GM19455 (cell line): ENCODE measurements at regions not wholly inside any gene's neighbourhood (a gene's known extent, or its start where the extent isn't known, plus 50 kb on each side); places are given as distances from the start of the nearest gene placed in this dataset.
"Not testable (repeated sequence)": the region's sequence is repeated elsewhere in the genome, so short reads cannot be mapped to it uniquely, and the experiment has no call there.

ENCODE experiments used
- ATAC-seq: cut with Tn5 transposase; IDR thresholded peaks from one replicate; pipeline ENCODE4 v1.9.1; 2021; ENCODE audit not compliant: unreplicated experiment

- no peak for ATAC-seq
Measured at GRCh38 chr5:126007841-126008240, 415.4 kb upstream of the GRAMD2B start.

- no peak for ATAC-seq
Measured at GRCh38 chr5:126009566-126009965, 413.6 kb upstream of the GRAMD2B start.

- ATAC-seq, result not testable (repeated sequence)
Measured at GRCh38 chr5:126011526-126011925, 411.7 kb upstream of the GRAMD2B start.

- ATAC-seq, result no peak
Measured at GRCh38 chr5:126014676-126015075, 408.5 kb upstream of the GRAMD2B start.

DNA sequence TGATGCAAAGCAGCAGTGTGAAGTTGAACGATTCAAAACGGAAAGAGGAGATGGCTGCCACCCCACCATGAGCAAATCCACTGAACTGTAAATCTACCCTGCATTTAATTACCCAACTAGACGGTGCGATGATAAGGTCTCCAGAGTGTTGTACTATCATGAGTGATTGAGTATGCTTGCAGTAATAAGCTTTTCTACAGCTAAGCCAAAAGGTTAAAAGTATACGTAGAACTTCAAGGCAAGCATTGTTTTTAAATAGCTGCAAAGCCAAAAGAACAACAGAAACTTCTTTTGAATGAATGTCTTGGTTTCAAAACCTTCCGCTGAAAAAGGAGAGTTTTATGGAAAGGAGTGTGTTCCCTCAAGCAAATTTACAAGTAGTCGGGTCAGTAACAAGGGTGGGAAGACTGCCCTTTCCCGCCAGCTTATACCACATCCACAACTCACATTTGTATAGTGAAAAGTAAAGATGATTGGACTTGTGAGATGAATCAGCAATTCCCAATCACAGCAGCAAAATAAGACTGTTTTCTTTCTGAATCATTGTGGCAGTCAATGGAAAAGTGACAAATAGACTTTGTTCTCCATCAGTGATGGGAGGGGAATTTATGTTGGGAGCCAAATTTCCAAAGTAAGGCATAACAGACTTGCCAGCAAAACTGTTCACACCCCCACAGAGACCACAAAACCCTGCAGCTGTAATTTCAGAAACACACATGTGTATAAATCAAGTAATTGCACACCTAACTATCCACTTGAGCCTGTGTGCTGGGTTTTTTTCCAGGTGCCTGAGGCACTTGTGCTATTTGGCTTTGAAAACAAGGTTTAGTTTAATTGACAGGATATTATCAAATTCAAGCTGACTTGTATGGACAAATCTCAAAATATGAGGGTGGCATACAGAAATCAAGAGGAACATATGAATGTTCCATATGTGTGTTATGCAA, 407.7 kb upstream of the GRAMD2B start:
- no peak for ATAC-seq

DNA sequence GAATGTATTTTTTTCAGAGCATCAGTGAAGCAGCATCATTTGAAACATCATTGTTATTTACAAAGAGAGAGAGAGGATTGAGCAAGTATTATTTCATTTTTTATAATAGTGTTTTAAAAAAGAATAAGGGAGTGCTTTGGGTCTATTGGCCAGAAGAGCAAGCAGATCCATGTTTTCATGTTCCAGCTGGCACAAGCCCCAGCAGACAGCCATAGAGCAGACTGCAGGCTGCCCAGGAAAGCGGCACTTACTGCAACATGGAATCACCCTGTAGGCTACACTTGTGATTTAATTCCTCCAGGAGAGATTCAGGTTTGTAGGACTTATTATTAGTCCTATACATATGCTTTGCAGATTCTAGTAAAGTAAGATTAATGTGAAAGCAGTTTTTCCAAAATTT, 407.0 kb upstream of the GRAMD2B start:
- no peak for ATAC-seq

DNA sequence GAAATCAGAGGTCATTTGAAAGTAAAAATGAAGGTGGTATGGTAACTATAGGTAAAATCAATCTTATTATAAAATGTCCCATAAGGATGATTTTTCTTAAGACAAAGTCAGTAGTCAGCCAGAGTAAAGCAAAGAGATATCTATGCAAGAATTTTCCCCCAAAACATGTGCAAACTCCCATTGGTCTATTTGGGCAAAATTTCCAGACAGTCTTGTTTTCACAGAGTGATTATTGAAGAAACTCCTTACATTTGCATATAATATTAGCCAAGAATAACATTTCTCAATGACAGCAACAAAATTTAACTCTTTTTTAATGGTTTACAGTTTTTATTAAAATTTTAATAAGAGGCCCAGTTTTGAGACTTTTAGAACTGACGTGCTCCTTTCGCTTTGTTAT, 406.1 kb upstream of the GRAMD2B start:
- ATAC-seq, result no peak

DNA sequence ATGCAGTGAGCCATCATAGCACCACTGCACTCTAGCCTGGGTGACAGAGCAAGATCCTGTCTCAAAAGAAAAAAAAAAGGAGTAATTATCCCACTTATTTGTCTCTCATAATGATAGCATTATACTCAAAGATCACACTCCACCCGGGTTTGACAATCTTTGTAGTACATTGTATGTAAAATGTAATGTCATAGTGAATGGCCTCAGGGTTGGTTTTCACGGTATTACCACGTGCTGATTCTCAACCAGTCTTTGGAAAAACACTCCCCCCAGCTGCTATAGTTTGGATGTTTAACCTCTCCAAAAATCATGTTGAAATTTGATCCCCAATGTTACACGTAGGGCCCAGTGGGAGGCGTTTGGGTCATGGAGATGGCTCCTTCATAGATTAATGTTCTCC, 402.4 kb upstream of the GRAMD2B start:
- no peak for ATAC-seq

DNA sequence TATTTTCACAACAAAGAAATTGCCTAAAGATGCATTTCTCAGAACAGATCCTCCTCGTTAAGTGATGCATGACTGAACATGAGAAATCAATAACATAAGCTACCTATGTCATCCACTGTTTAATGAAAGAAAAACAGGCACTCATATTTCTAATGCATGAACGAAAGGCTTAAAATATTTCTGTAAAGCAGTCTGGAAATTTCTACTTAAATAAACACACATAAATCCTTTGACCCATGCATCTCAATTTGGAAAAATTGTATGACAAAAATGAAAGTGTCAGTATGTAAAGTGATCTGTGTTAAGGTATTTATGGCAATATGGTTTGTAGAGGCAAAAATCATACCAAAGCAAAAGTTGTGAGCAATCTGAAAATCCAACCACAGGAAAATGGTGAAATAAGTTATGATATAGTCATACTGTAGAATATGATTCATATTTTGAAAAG, 399.2 kb upstream of the GRAMD2B start:
- no peak for ATAC-seq

- ATAC-seq, result no peak
Measured at GRCh38 chr5:126027149-126027548, 396.1 kb upstream of the GRAMD2B start.

DNA sequence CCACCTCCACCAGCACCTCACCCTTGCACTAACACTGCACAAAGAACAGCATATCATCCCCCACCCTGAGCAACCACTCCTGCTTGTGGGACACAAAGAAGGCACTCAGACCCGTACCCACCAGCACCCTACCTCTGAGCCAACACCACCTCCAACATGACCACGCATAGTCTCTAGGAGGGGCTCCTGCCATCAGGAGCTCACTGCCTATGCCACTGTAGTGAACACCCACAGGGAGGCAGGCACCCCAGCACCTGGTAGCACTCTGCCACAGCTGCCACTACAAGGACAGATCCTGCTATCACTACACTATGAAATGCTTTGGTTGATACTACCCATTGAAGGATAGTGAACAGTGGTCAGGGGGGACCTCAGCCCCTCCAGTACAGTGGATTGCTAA, 395.6 kb upstream of the GRAMD2B start:
- ATAC-seq, result no peak

DNA sequence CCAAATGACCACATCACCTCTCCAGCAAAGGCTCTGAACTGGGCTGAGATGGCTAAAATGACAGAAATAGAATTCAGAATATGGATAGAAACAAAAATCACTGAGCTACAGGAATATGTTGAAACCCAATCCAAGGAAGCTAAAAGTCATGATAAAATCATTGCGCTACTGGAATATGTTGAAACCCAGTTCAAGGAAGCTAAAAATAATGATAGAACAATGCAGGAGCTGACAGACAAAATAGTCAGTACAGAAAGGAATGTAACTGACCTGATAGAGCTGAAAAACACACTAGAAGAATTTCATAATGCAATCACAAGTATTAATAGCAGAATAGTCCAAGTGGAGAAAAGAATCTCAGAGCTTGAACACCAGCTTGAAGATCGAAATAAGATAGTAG, 394.9 kb upstream of the GRAMD2B start:
- no peak for ATAC-seq

GRCh38 chr5:126029282-126029681, 393.9 kb upstream of the GRAMD2B start:
- ATAC-seq, result not testable (repeated sequence)

GRCh38 chr5:126030698-126031097, 392.5 kb upstream of the GRAMD2B start:
- no peak for ATAC-seq

DNA sequence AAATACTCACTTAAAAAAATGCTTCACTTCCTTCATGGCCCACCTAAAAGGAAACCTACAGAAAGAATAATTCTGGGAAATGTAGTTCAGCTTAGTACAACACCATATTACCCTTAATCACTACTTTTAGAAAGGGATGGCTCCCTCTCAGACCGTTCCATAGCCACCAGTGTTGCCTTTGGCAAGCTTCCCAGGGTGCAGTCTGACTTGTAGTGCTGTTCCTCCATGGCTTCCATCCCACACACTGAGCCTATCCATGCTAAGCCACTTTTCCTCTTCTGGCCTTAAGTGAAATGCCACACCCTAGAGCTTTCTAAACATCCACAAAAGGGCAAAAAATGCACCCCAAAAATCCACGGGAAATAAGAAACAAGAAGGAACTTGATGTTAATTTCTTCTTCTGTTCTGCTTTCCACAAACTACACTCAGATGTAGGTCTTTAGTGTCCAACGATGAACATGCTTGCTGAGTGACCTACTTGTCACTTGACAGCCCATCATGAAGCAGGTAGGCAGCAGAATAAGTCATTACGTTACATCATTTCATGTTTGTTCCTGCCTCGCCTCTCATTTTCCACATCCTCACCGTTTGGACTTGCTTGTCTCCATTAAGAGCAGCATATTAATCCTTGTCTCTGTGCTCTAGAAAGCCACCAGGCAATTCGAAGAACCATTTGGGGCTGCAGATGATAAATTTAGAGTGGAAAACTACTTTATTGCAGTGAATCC, 391.1 kb upstream of the GRAMD2B start:
- no peak for ATAC-seq

DNA sequence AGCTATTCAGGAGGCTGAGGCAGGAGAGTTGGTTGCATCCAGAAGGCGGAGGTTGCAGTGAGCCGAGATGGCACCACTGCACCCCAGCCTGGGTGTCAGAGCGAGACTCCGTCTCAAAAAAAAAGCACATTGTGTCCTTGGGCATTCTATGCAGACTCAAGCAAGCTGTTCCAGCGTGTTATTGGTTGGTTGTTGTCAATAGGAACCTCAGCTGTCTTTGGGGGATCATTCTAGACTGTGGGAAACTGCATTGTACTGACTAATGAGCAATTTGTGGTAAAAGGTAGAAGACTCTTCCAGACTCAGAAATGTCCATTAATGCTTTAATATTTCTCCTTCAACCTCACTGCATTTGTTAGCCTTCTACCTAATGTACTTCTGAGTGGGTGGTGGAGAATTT, 379.5 kb upstream of the GRAMD2B start:
- no peak for ATAC-seq

- ATAC-seq, result no peak
Measured at GRCh38 chr5:126044111-126044668, 379.0 kb upstream of the GRAMD2B start.

- no peak for ATAC-seq
Measured at GRCh38 chr5:126044931-126045565, 378.2 kb upstream of the GRAMD2B start.

DNA sequence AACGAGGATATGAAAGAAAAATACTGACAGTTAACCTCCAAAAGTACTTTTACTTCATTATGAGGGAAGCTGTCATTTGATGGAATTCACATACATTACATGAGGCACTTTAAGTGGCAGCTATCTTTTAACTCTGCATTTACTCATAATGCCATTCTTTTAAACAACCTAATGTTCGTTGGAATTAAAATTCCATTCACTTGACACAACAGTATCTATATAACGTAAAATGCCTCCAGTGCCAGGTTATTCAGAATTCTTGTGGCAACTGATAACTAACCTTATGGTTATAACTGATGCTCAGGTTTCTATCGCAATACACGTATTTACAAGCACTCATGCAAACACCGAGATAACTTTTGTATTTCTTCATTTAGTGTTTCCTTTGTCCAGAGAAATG, 376.9 kb upstream of the GRAMD2B start:
- no peak for ATAC-seq

- no peak for ATAC-seq
Measured at GRCh38 chr5:126046846-126047571, 376.2 kb upstream of the GRAMD2B start.

- ATAC-seq, result no peak
Measured at GRCh38 chr5:126052120-126052519, 371.1 kb upstream of the GRAMD2B start.
